Endodermal cell (in vitro differentiated cells): ENCODE measurements at regions not wholly inside any gene's neighbourhood (a gene's known extent, or its start where the extent isn't known, plus 50 kb on each side); places are given as distances from the start of the nearest gene placed in this dataset.

ENCODE experiments used
- DNase-seq: peaks from one replicate; pipeline ENCODE4 v3.0.0-alpha.2; 2017
- H3K27ac ChIP-seq: 2 replicates; pipeline ENCODE4 v1.5.1; 2013; ENCODE audit warnings: mild to moderate bottlenecking, low read depth, low read length, moderate library complexity
- H3K27me3 ChIP-seq: 2 replicates; pipeline ENCODE4 v1.6.1; 2013; ENCODE audit warnings: mild to moderate bottlenecking, low read length, moderate library complexity; ENCODE audit not compliant: insufficient read depth, control insufficient read depth, poor library complexity, severe bottlenecking
- H3K36me3 ChIP-seq: 2 replicates; pipeline ENCODE4 v1.7.0; 2013; ENCODE audit warnings: mild to moderate bottlenecking, low read length, moderate library complexity; ENCODE audit not compliant: control insufficient read depth, insufficient read depth
- H3K4me1 ChIP-seq: one replicate; pipeline ENCODE4 v1.7.0; 2013; ENCODE audit warnings: low read length; ENCODE audit not compliant: control insufficient read depth, insufficient read depth
- H3K4me3 ChIP-seq: 2 replicates; pipeline ENCODE4 v1.5.1; 2013; ENCODE audit warnings: mild to moderate bottlenecking, low read length, moderate library complexity
- H3K9ac ChIP-seq: 2 replicates; pipeline ENCODE4 v1.6.1; 2013; ENCODE audit warnings: mild to moderate bottlenecking, low read length, moderate library complexity; ENCODE audit not compliant: poor library complexity, severe bottlenecking; ENCODE audit errors: extremely low read depth
- H3K9me3 ChIP-seq: 2 replicates; pipeline ENCODE4 v1.6.1; 2013; ENCODE audit warnings: mild to moderate bottlenecking, low read length, moderate library complexity; ENCODE audit not compliant: control insufficient read depth
- H3K27ac Mint-ChIP-seq: 2 replicates; pipeline ENCODE4 v1.8.0; 2020; ENCODE audit warnings: mixed read lengths
- H3K27me3 Mint-ChIP-seq: 2 replicates; pipeline ENCODE4 v1.8.0; 2021; ENCODE audit warnings: mild to moderate bottlenecking, mixed read lengths; ENCODE audit not compliant: insufficient read depth
- H3K36me3 Mint-ChIP-seq: 2 replicates; pipeline ENCODE4 v1.8.0; 2020; ENCODE audit warnings: low read depth, mixed read lengths
- H3K4me1 Mint-ChIP-seq: 2 replicates; pipeline ENCODE4 v1.8.0; 2020; ENCODE audit warnings: mixed read lengths
- H3K4me3 Mint-ChIP-seq: 2 replicates; pipeline ENCODE4 v1.8.0; 2020; ENCODE audit warnings: mild to moderate bottlenecking, moderate library complexity, mixed read lengths
- H3K9me3 Mint-ChIP-seq: 2 replicates; pipeline ENCODE4 v1.8.0; 2020; ENCODE audit warnings: mild to moderate bottlenecking, mixed read lengths
- WGBS, 2 experiments: methylation state at CpG; one replicate each; pipeline versions ENCODE4 v1.1.5 to v1.1.7; 2013; ENCODE audit warnings: missing lambda C conversion rate in 2 of 2, mixed read lengths in 1 of 2; ENCODE audit not compliant: insufficient coverage in 1 of 2, insufficient read length in 1 of 2; 5-methylcytosine and 5-hydroxymethylcytosine counted together
- TF ChIP-seq, protein P1 (sequence below): fragments of 200-600 bp; sonication (generic); conservative IDR thresholded peaks from 2 replicates; pipeline ENCODE4 v1.5.0; 2021; ENCODE audit warnings: antibody characterized with exemption, mild to moderate bottlenecking

DNA sequence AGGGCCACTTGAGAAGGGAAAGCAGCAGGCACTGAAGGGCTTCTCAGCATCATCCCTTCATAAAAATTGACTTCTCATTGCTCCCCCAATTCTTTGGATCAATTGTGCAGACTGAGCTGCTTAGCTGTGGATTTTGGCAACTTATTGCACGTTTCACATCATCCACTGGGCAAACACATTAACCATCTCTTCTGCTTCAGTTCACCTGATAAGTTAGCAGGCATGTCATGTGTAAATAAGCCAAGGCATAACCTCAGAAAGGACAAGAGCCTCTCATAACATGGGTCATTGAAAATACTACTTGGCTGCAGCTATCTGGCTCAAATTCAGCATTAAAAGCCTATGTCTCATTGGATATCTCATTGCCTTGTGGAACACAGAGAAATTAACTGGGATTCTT is 366.5 kb downstream of the LRRC3B start:
- H3K27me3 ChIP-seq: no peaks in the 10 kb centered on the region
- H3K4me1 Mint-ChIP-seq: no peaks in the 10 kb centered on the region

GRCh38 chr3:26997226-26997625 is 372.0 kb downstream of the NEK10 start:
- no peaks in the 10 kb centered on the region for H3K36me3 Mint-ChIP-seq
- H3K27me3 ChIP-seq: no peaks in the 10 kb centered on the region
- TF ChIP-seq, protein P1, sequence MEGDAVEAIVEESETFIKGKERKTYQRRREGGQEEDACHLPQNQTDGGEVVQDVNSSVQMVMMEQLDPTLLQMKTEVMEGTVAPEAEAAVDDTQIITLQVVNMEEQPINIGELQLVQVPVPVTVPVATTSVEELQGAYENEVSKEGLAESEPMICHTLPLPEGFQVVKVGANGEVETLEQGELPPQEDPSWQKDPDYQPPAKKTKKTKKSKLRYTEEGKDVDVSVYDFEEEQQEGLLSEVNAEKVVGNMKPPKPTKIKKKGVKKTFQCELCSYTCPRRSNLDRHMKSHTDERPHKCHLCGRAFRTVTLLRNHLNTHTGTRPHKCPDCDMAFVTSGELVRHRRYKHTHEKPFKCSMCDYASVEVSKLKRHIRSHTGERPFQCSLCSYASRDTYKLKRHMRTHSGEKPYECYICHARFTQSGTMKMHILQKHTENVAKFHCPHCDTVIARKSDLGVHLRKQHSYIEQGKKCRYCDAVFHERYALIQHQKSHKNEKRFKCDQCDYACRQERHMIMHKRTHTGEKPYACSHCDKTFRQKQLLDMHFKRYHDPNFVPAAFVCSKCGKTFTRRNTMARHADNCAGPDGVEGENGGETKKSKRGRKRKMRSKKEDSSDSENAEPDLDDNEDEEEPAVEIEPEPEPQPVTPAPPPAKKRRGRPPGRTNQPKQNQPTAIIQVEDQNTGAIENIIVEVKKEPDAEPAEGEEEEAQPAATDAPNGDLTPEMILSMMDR: no peak
- no peak overlapping the region for H3K4me3 ChIP-seq
- H3K4me3 Mint-ChIP-seq: no peak overlapping the region
- DNase-seq: no peak
- no peak overlapping the region for H3K9ac ChIP-seq
- H3K4me1 Mint-ChIP-seq: no peaks in the 10 kb centered on the region
- 88 to 100% methylated on average over 1 of the region's 1 CpG for WGBS, 2 experiments
- H3K9me3 Mint-ChIP-seq: peaks cover 2% of the 10 kb centered on the region
- no peaks in the 10 kb centered on the region for H3K9me3 ChIP-seq
- H3K4me1 ChIP-seq: no peaks in the 10 kb centered on the region
- H3K27ac Mint-ChIP-seq: no peak overlapping the region
- no peak overlapping the region for H3K27ac ChIP-seq
- H3K27me3 Mint-ChIP-seq: no peaks in the 10 kb centered on the region
- H3K36me3 ChIP-seq: no peaks in the 10 kb centered on the region

More for the DNA sequence above, 366.5 kb downstream of the LRRC3B start:
- no peaks in the 10 kb centered on the region for H3K36me3 Mint-ChIP-seq
- Histone ChIP-seq H3K4me1 (no peaks in the 10 kb centered on the region), H3K4me3 (no peak overlapping the region), H3K9ac (no peak overlapping the region), H3K27ac (no peak overlapping the region), H3K36me3 (no peaks in the 10 kb centered on the region), H3K9me3 (no peaks in the 10 kb centered on the region)
- H3K27ac Mint-ChIP-seq: no peak overlapping the region
- H3K27me3 Mint-ChIP-seq: no peaks in the 10 kb centered on the region
- peaks cover 1% of the 10 kb centered on the region for H3K9me3 Mint-ChIP-seq
- H3K4me3 Mint-ChIP-seq: no peak overlapping the region
- TF ChIP-seq, protein P1: no peak
- 88 to 92% methylated on average over 1 of the region's 1 CpG for WGBS, 2 experiments
- DNase-seq: no peak

DNA sequence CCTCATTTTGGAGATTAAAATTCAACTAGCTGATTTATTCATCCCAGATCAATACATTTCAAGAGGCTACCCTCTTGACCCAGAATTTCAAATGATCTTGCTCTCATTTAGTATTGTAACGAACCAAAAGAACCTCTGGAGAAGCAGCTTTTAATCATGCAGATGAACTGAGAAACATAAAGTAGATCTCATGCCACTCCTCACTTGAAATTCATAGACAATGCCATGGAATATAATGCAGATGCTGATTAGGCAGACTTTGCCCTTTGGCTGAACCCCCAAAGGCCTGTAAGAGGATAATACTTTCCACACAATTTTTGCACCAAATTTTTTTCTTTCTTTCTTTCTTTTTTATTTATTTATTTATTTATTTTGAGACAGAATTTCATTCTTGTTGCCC is 358.3 kb downstream of the NEK10 start:
- no peaks in the 10 kb centered on the region for H3K4me1 ChIP-seq
- no peak overlapping the region for H3K9ac ChIP-seq
- H3K27ac ChIP-seq: no peak overlapping the region
- TF ChIP-seq, protein P1: no peak
- no peaks in the 10 kb centered on the region for H3K36me3 ChIP-seq
- no peak overlapping the region for H3K4me3 Mint-ChIP-seq
- no peak overlapping the region for H3K4me3 ChIP-seq
- no peak for DNase-seq
- no peaks in the 10 kb centered on the region for H3K27me3 ChIP-seq
- no peaks in the 10 kb centered on the region for H3K9me3 Mint-ChIP-seq
- no peaks in the 10 kb centered on the region for H3K27me3 Mint-ChIP-seq
- no peaks in the 10 kb centered on the region for H3K4me1 Mint-ChIP-seq
- no peaks in the 10 kb centered on the region for H3K36me3 Mint-ChIP-seq
- no peak overlapping the region for H3K27ac Mint-ChIP-seq
- WGBS, 2 experiments: 95 to 100% methylated on average over 1 of the region's 1 CpG
- no peaks in the 10 kb centered on the region for H3K9me3 ChIP-seq
